Epidermal melanocyte (primary cell): ENCODE measurements at regions not wholly inside any gene's neighbourhood (a gene's known extent, or its start where the extent isn't known, plus 50 kb on each side); places are given as distances from the start of the nearest gene placed in this dataset.
A peak's percentile ranks its signal among the peaks of the same experiment; 100 is the strongest.

ENCODE experiments used
- DNase-seq: peaks from one replicate; pipeline ENCODE4 v3.0.0; 2011; ENCODE audit warnings: low spot score; ENCODE audit not compliant: insufficient read length

GRCh38 chr4:125434136-125434535 is 119.4 kb downstream of the FAT4 start:
- peak; percentile 39 for DNase-seq

- no peak for DNase-seq
These were observed 126.1 kb downstream of the FAT4 start for GRCh38 chr4:125440814-125441213.

GRCh38 chr4:125444166-125444565 is 129.4 kb downstream of the FAT4 start:
- DNase-seq: no peak

GRCh38 chr4:125445525-125445924 is 130.8 kb downstream of the FAT4 start:
- DNase-seq: no peak

GRCh38 chr4:125447551-125448290 is 133.0 kb downstream of the FAT4 start:
- no peak for DNase-seq

GRCh38 chr4:125456075-125456474 is 141.3 kb downstream of the FAT4 start:
- no peak for DNase-seq

- DNase-seq: no peak
These were observed 144.8 kb downstream of the FAT4 start for GRCh38 chr4:125459531-125459930.

GRCh38 chr4:125461676-125462363 is 147.1 kb downstream of the FAT4 start:
- no peak for DNase-seq

GRCh38 chr4:125464146-125464545 is 149.4 kb downstream of the FAT4 start:
- DNase-seq: no peak

GRCh38 chr4:125481334-125482045 is 166.7 kb downstream of the FAT4 start:
- no peak for DNase-seq

- DNase-seq: no peak
These were observed 168.1 kb downstream of the FAT4 start for GRCh38 chr4:125482822-125483221.

- no peak for DNase-seq
These were observed 168.5 kb downstream of the FAT4 start for GRCh38 chr4:125483278-125483677.

GRCh38 chr4:125484912-125485311 is 170.2 kb downstream of the FAT4 start:
- DNase-seq: no peak

- DNase-seq: no peak
These were observed 171.6 kb downstream of the FAT4 start for GRCh38 chr4:125486351-125486750.

- DNase-seq: no peak
These were observed 175.4 kb downstream of the FAT4 start for GRCh38 chr4:125489952-125490690.

GRCh38 chr4:125492957-125493356 is 178.2 kb downstream of the FAT4 start:
- no peak for DNase-seq

- no peak for DNase-seq
These were observed 183.1 kb downstream of the FAT4 start for GRCh38 chr4:125497861-125498260.

GRCh38 chr4:125498981-125499380 is 184.2 kb downstream of the FAT4 start:
- no peak for DNase-seq

GRCh38 chr4:125501090-125501489 is 186.3 kb downstream of the FAT4 start:
- no peak for DNase-seq

- no peak for DNase-seq
These were observed 186.8 kb downstream of the FAT4 start for GRCh38 chr4:125501568-125501967.

GRCh38 chr4:125505621-125506020 is 190.9 kb downstream of the FAT4 start:
- DNase-seq: no peak

- DNase-seq: no peak
These were observed 192.4 kb downstream of the FAT4 start for GRCh38 chr4:125507141-125507540.
